Effector memory CD8-positive, alpha-beta T cell (primary cell): ENCODE measurements at regions not wholly inside any gene's neighbourhood (a gene's known extent, or its start where the extent isn't known, plus 50 kb on each side); places are given as distances from the start of the nearest gene placed in this dataset.
A peak's percentile ranks its signal among the peaks of the same experiment; 100 is the strongest.

Source experiments
- ATAC-seq: fragments of 150-1000 bp; cut with Tn5 transposase; replicated peaks from 2 replicates; pipeline ENCODE4 v1.10.0; 2021; ENCODE audit warnings: mild to moderate bottlenecking, moderate library complexity
- DNase-seq, 3 experiments: peaks; one replicate each; pipeline ENCODE4 v3.0.0; 2021
- H3K27ac Mint-ChIP-seq, 2 donors: one replicate each; pipeline ENCODE4 v1.8.0; 2022; ENCODE audit warnings: mild to moderate bottlenecking in 2 of 2, mixed read lengths in 2 of 2, moderate library complexity in 2 of 2
- H3K27me3 Mint-ChIP-seq, 2 donors: one replicate each; pipeline ENCODE4 v1.8.0; 2022; ENCODE audit warnings: mixed read lengths in 2 of 2
- H3K36me3 Mint-ChIP-seq: one replicate; pipeline ENCODE4 v1.8.0; 2022; ENCODE audit warnings: mild to moderate bottlenecking, moderate library complexity, mixed read lengths; ENCODE audit not compliant: insufficient read depth
- H3K4me1 Mint-ChIP-seq, 2 donors: one replicate each; pipeline ENCODE4 v1.8.0; 2022; ENCODE audit warnings: low read depth in 2 of 2, mixed read lengths in 2 of 2
- H3K4me3 Mint-ChIP-seq, 2 donors: one replicate each; pipeline ENCODE4 v1.8.0; 2022; ENCODE audit warnings: mild to moderate bottlenecking in 2 of 2, mixed read lengths in 2 of 2, moderate library complexity in 2 of 2
- H3K9me3 Mint-ChIP-seq, 2 donors: one replicate each; pipeline ENCODE4 v1.8.0; 2022; ENCODE audit warnings: mixed read lengths in 2 of 2

DNA sequence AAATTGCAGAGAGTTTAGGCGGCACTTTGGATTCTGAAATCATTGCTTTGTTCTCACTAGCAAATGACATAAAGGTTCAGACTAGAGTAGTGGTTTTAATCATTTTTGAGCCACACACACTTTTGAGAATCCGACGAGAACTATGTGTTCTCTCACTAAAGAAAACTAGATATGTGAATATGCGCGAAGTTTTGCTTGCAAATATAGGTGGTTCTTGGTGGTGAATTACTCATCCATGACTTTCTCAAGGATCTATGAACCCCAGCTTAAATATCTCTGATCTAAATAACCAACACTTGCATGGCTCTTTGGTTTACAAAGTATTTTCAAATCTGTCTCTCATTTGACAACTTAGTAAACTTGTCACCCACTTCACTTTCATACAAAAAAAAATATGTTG lies 54.8 kb downstream of the NOG start:
- no peak overlapping the region for H3K27ac Mint-ChIP-seq
- H3K36me3 Mint-ChIP-seq: no peaks in the 10 kb centered on the region
- H3K27me3 Mint-ChIP-seq: peaks cover 47 to 86% of the 10 kb centered on the region in 2 donors
- DNase-seq (no peak), ATAC-seq (no peak)
- H3K9me3 Mint-ChIP-seq: no peaks in the 10 kb centered on the region
- no peak overlapping the region for H3K4me3 Mint-ChIP-seq
- H3K4me1 Mint-ChIP-seq: no peaks in the 10 kb centered on the region

- no peak for DNase-seq
- ATAC-seq: no peak
- Mint-ChIP-seq H3K9me3 (no peaks in the 10 kb centered on the region), H3K4me3 (no peak overlapping the region), H3K4me1 (peaks cover 0 to 2% of the 10 kb centered on the region in 2 donors), H3K36me3 (no peaks in the 10 kb centered on the region), H3K27ac (no peak overlapping the region), H3K27me3 (peaks cover 52 to 86% of the 10 kb centered on the region in 2 donors)
These were observed 55.3 kb downstream of the NOG start for GRCh38 chr17:56648806-56649205.

GRCh38 chr17:56652628-56653027 lies 59.1 kb downstream of the NOG start:
- Mint-ChIP-seq H3K4me3 (no peak overlapping the region), H3K27me3 (peaks cover 47 to 85% of the 10 kb centered on the region in 2 donors), H3K4me1 (peaks cover 0 to 2% of the 10 kb centered on the region in 2 donors), H3K36me3 (no peaks in the 10 kb centered on the region), H3K9me3 (peaks cover 0 to 3% of the 10 kb centered on the region in 2 donors), H3K27ac (no peak overlapping the region)
- no peak for ATAC-seq
- no peak for DNase-seq

DNA sequence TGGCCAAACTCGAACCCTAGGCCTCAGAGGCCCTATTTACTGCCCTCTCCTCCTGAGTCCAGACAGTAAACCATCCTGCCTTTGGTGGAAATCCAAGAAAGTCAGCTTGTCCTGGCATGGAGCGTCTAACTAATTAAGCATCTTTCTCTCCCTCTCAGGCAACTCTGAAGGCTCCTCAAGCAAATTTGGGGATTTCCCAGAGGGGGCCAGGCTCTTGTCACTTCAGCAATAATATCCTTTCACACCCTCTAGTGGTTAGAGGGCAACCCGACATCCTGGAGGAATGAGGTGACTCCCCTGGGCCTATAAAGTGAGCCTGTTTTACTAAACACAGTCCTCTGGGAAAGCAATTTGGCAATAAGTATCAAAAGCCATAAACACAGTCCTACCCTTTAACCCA lies 60.4 kb downstream of the NOG start:
- Mint-ChIP-seq H3K4me1 (peaks cover 0 to 2% of the 10 kb centered on the region in 2 donors), H3K27ac (no peak overlapping the region), H3K36me3 (no peaks in the 10 kb centered on the region), H3K4me3 (no peak overlapping the region), H3K9me3 (peaks cover 0 to 3% of the 10 kb centered on the region in 2 donors), H3K27me3 (peaks cover 44 to 78% of the 10 kb centered on the region in 2 donors)
- ATAC-seq (no peak), DNase-seq (no peak)

DNA sequence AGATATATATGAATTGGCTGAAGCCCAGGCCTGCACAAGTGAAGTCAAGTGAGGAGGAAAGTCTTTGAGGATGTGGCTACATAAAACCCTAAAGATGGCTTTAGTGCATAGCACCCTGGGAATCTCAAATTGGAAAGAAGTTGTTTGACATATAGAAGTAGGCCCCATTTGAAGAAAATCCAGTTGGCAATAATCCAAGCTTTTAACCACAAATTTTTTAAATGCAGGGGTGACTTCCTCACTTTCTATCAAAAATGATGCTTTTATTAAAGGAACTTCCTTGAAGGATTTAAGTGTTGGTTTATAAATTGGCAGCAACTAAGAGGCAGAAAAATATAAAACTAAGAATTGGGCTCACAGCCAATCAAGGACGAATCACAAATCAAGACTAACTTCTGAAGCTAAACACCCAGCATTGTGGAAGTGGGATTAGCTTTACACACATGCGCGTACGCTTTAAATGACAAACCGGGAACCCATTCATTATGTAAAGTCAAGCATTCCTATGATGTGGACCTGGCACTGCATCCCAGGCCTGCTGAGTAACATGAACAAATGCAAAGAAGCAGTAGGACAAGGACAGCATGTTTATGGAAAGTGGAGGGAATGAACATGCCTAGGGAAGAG lies 63.3 kb downstream of the NOG start:
- H3K27ac Mint-ChIP-seq: no peak overlapping the region
- ATAC-seq (no peak), DNase-seq (no peak)
- peaks cover 0 to 2% of the 10 kb centered on the region in 2 donors for H3K4me1 Mint-ChIP-seq
- no peaks in the 10 kb centered on the region for H3K36me3 Mint-ChIP-seq
- peaks cover 0 to 3% of the 10 kb centered on the region in 2 donors for H3K9me3 Mint-ChIP-seq
- peaks cover 41 to 76% of the 10 kb centered on the region in 2 donors for H3K27me3 Mint-ChIP-seq
- H3K4me3 Mint-ChIP-seq: no peak overlapping the region

GRCh38 chr17:56658648-56659047 lies 65.1 kb downstream of the NOG start:
- H3K9me3 Mint-ChIP-seq: peaks cover 0 to 3% of the 10 kb centered on the region in 2 donors
- peaks cover 41 to 77% of the 10 kb centered on the region in 2 donors for H3K27me3 Mint-ChIP-seq
- no peak overlapping the region for H3K27ac Mint-ChIP-seq
- no peak for DNase-seq
- no peak overlapping the region for H3K4me3 Mint-ChIP-seq
- H3K4me1 Mint-ChIP-seq: peaks cover 0 to 2% of the 10 kb centered on the region in 2 donors
- no peaks in the 10 kb centered on the region for H3K36me3 Mint-ChIP-seq
- no peak for ATAC-seq

DNA sequence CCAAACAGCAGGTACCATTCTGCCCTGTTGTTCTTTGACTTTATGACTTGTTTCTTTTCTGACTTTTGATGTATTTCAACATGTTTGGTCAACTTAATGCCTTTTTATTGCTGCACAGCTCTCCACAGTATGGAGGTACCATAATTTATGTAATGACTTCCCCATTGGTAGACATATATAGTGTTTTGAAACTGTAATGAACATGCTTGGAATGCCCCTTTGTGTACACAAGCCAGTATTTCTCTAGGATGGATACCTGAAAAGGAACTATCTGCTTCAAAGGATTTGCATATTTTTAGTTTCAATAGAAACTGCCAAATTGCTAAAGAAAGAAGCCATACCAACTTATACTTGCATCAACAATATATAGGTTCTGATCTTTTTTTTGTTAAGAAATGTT lies 66.1 kb downstream of the NOG start:
- Mint-ChIP-seq H3K4me1 (no peaks in the 10 kb centered on the region), H3K27me3 (peaks cover 42 to 77% of the 10 kb centered on the region in 2 donors), H3K36me3 (no peaks in the 10 kb centered on the region), H3K9me3 (peaks cover 0 to 3% of the 10 kb centered on the region in 2 donors), H3K27ac (no peak overlapping the region), H3K4me3 (no peak overlapping the region)
- ATAC-seq (no peak), DNase-seq (no peak)

DNA sequence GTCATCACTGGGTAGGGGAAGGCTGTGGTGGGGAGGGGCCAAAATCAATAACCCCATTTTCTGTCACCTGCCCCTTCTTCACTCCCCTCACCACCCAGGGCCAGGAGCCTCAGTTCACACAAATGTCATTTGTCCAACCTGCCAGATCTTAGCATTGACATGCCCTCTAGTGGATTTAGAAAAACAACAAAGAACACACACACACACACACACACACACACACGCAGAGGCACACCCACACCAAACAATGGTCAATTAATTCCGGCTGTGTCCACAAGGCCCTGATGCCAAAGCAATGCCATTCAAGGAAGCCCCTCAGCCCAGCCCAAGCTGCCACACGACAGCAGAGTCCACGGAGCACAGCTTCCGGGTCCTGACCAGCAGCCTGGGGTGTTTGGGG lies 68.4 kb downstream of the NOG start:
- no peak overlapping the region for H3K4me3 Mint-ChIP-seq
- peaks cover 36 to 74% of the 10 kb centered on the region in 2 donors for H3K27me3 Mint-ChIP-seq
- H3K9me3 Mint-ChIP-seq: no peaks in the 10 kb centered on the region
- DNase-seq: no peak
- no peak overlapping the region for H3K27ac Mint-ChIP-seq
- no peaks in the 10 kb centered on the region for H3K4me1 Mint-ChIP-seq
- no peaks in the 10 kb centered on the region for H3K36me3 Mint-ChIP-seq
- no peak for ATAC-seq

DNA sequence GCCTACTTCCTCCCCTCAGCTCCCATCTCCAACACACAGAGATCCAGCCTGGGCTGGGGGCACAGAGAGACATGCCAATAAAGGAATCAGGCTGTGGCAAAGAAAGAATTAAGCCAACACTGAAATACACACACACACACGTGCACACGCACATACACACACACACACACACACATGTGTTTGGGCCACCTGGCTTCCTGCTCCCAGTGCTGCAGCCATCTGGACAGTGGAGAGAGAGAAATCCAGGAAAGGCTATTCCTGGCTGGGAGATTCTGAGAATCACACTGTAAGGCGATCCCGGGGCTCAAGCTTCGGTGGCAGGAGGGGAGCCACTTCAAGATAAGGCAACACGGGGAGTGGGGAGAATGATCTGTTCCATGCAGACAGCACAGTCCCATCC lies 72.4 kb downstream of the NOG start:
- DNase-seq: no peak
- no peak for ATAC-seq
- Mint-ChIP-seq H3K27me3 (peaks cover 57 to 94% of the 10 kb centered on the region in 2 donors), H3K4me1 (no peaks in the 10 kb centered on the region), H3K9me3 (no peaks in the 10 kb centered on the region), H3K27ac (no peak overlapping the region), H3K4me3 (no peak overlapping the region), H3K36me3 (no peaks in the 10 kb centered on the region)

DNA sequence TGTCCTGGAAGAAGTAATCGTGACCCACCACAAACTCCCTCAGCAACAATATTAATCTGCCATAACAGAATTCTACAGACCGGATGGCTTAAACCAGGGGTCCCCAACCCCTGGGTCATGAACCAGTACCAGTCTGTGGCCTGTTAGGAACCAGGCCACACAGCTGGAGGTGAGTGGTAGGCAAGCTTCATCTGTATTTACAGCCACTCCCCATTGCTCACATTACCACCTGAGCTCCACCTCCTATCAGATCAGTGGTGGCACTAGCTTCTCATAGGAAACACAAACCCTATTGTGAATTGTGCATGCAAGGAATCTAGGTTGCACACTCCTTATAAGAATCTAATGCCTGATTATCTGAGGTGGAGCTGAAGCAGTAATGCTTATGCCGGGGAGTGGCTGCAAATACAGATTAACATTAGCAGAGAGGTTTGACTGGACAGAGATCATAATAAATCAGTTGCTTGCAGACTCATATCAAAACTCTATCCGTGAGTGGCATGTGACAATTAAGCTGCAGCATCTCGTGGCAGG lies 74.5 kb downstream of the NOG start:
- no peak for ATAC-seq
- peaks cover 59 to 93% of the 10 kb centered on the region in 2 donors for H3K27me3 Mint-ChIP-seq
- no peaks in the 10 kb centered on the region for H3K9me3 Mint-ChIP-seq
- H3K4me1 Mint-ChIP-seq: no peaks in the 10 kb centered on the region
- no peaks in the 10 kb centered on the region for H3K36me3 Mint-ChIP-seq
- no peak for DNase-seq
- H3K4me3 Mint-ChIP-seq: no peak overlapping the region
- H3K27ac Mint-ChIP-seq: no peak overlapping the region

GRCh38 chr17:56672195-56672594 lies 78.7 kb downstream of the NOG start:
- no peaks in the 10 kb centered on the region for H3K9me3 Mint-ChIP-seq
- H3K36me3 Mint-ChIP-seq: no peaks in the 10 kb centered on the region
- no peak for DNase-seq
- H3K27me3 Mint-ChIP-seq: peaks cover 58 to 79% of the 10 kb centered on the region in 2 donors
- no peak for ATAC-seq
- H3K4me3 Mint-ChIP-seq: no peak overlapping the region
- H3K27ac Mint-ChIP-seq: no peak overlapping the region
- H3K4me1 Mint-ChIP-seq: peaks cover 11 to 14% of the 10 kb centered on the region in 2 donors

DNA sequence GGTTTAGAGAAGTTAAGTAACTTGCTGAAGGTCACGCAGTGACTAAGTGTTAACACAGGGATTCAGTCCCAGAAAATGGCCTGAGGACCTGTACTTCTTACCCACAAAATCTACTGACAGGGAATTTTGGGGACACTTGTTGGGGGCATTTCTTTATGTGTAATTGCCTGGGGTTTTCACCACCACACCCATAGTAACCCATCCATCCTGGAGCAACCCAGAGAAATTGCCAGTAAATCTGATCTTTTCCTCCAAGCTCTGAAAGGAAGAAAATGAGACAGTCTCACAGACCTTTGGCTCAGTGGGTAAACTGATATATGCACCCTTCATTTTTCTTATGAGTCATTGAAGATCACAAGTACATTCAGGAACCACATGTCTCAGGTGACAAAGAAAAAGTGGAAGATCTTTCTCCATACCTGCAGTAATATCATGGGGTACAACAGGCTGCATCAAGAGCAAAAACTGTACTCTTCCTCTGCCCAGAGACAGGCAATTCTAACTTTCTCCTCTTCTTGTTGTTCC lies 81.0 kb downstream of the NOG start:
- DNase-seq: no peak
- no peak for ATAC-seq
- no peaks in the 10 kb centered on the region for H3K9me3 Mint-ChIP-seq
- H3K27ac Mint-ChIP-seq: no peak overlapping the region
- H3K36me3 Mint-ChIP-seq: no peaks in the 10 kb centered on the region
- H3K4me1 Mint-ChIP-seq: peaks cover 16 to 18% of the 10 kb centered on the region in 2 donors
- no peak overlapping the region for H3K4me3 Mint-ChIP-seq
- H3K27me3 Mint-ChIP-seq: peaks cover 57 to 62% of the 10 kb centered on the region in 2 donors

GRCh38 chr17:56675876-56676660 lies 82.6 kb downstream of the NOG start:
- Mint-ChIP-seq H3K9me3 (no peaks in the 10 kb centered on the region), H3K36me3 (no peaks in the 10 kb centered on the region), H3K4me3 (no peak overlapping the region), H3K27ac (no peak overlapping the region), H3K27me3 (peaks cover 40 to 59% of the 10 kb centered on the region in 2 donors), H3K4me1 (peaks cover 20 to 24% of the 10 kb centered on the region in 2 donors)
- ATAC-seq (peak; percentile 56), DNase-seq (no peak)
